A673 (cell line): ENCODE measurements at regions not wholly inside any gene's neighbourhood (a gene's known extent, or its start where the extent isn't known, plus 50 kb on each side); places are given as distances from the start of the nearest gene placed in this dataset.

ENCODE experiments used
- BruUV-seq: library from RNA; stranded (reverse); fragments of 400-500 nt; replicated peaks from 2 replicates; lab custom pipeline; 2021; lab: Mats Ljungman, UMichigan
- CTCF ChIA-PET: fragments of 300-600 bp; sonication (Branson Sonifier 250); formaldehyde crosslinking; loops from one replicate; lab custom pipeline; 2022; ENCODE audit warnings: antibody characterized with exemption; lab: Charles Lee
- POLR2A ChIA-PET: fragments of 300-600 bp; sonication (Branson Sonifier 250); formaldehyde crosslinking; loops from one replicate; lab custom pipeline; 2022; ENCODE audit warnings: antibody characterized with exemption; ENCODE audit not compliant: low non-redundant PET; lab: Charles Lee
- DNase-seq: peaks from one replicate; pipeline ENCODE4 v3.0.0-alpha.2; 2015; ENCODE audit warnings: low spot score
- H3K27ac ChIP-seq: fragments of 200-600 bp; sonication (generic); 2 replicates; pipeline ENCODE4 v1.5.1; 2016; ENCODE audit warnings: mixed run types, low read depth, mild to moderate bottlenecking, mixed read lengths, antibody characterized with exemption, low read length; ENCODE audit not compliant: poor library complexity, severe bottlenecking
- H3K27me3 ChIP-seq: fragments of 200-600 bp; sonication (generic); replicated peaks from 2 replicates; pipeline ENCODE4 v1.6.1; 2017; ENCODE audit warnings: mixed run types, low read depth, mild to moderate bottlenecking, mixed read lengths, antibody characterized with exemption, low read length; ENCODE audit not compliant: insufficient read depth, poor library complexity
- H3K36me3 ChIP-seq: fragments of 200-600 bp; sonication (generic); 2 replicates; pipeline ENCODE4 v1.6.1; 2016; ENCODE audit warnings: mixed run types, mild to moderate bottlenecking, mixed read lengths, antibody characterized with exemption, low read length; ENCODE audit not compliant: insufficient read depth, poor library complexity, severe bottlenecking
- H3K4me1 ChIP-seq: fragments of 200-600 bp; sonication (generic); 2 replicates; pipeline ENCODE4 v1.6.1; 2017; ENCODE audit warnings: mixed run types, mild to moderate bottlenecking, mixed read lengths, antibody characterized with exemption, low read length; ENCODE audit not compliant: insufficient read depth, poor library complexity, severe bottlenecking
- H3K4me3 ChIP-seq: fragments of 200-600 bp; sonication (generic); 2 replicates; pipeline ENCODE4 v1.5.1; 2016; ENCODE audit warnings: low read depth, mixed run types, mild to moderate bottlenecking, mixed read lengths, low read length; ENCODE audit not compliant: poor library complexity, severe bottlenecking
- H3K9me3 ChIP-seq: fragments of 200-600 bp; sonication (generic); 2 replicates; pipeline ENCODE4 v1.6.1; 2016; ENCODE audit warnings: mixed run types, low read depth, mild to moderate bottlenecking, mixed read lengths, antibody characterized with exemption, low read length; ENCODE audit not compliant: poor library complexity, severe bottlenecking
- CTCF ChIP-seq: fragments of 300-800, 200-600 bp; sonication (generic); conservative IDR thresholded peaks from 2 replicates; pipeline ENCODE4 v1.5.1; 2017; ENCODE audit warnings: low read depth, mild to moderate bottlenecking, antibody characterized with exemption, low read length, moderate library complexity, mixed read lengths
- EZH2 ChIP-seq: fragments of 200-600 bp; sonication (generic); IDR thresholded peaks from 2 replicates; pipeline ENCODE4 v1.6.1; 2017; ENCODE audit warnings: borderline replicate concordance, low read depth, mild to moderate bottlenecking, mixed read lengths, antibody characterized with exemption, low read length; ENCODE audit not compliant: poor library complexity, severe bottlenecking
- intact Hi-C: fragments of 100-400 bp; cut with micrococcal nuclease; formaldehyde crosslinking; loops from one replicate; pipeline ENCODE4 v1.10.0; 2022; ENCODE audit not compliant: unreplicated experiment

GRCh38 chr20:20939006-20939405 is 167.2 kb downstream of the LINC00237 start:
- intact Hi-C loops: no loop called here
- H3K36me3 ChIP-seq: no peaks in the 10 kb centered on the region
- POLR2A ChIA-PET: no interaction called here
- H3K4me3 ChIP-seq: no peak overlapping the region
- TF ChIP-seq EZH2: no peak
- TF ChIP-seq CTCF: no peak
- no peaks in the 10 kb centered on the region for H3K4me1 ChIP-seq
- BruUV-seq: no TSS peak
- no peak for DNase-seq
- CTCF ChIA-PET: no interaction called here
- no peak overlapping the region for H3K27ac ChIP-seq
- H3K9me3 ChIP-seq: no peaks in the 10 kb centered on the region
- peaks cover 38% of the 10 kb centered on the region for H3K27me3 ChIP-seq

- H3K36me3 ChIP-seq: no peaks in the 10 kb centered on the region
- no peak overlapping the region for H3K27ac ChIP-seq
- CTCF ChIA-PET: no interaction called here
- intact Hi-C loops: no loop called here
- TF ChIP-seq CTCF (no peak), EZH2 (no peak)
- DNase-seq: no peak
- peaks cover 42% of the 10 kb centered on the region for H3K27me3 ChIP-seq
- H3K4me3 ChIP-seq: no peak overlapping the region
- H3K4me1 ChIP-seq: no peaks in the 10 kb centered on the region
- BruUV-seq: no TSS peak
- no peaks in the 10 kb centered on the region for H3K9me3 ChIP-seq
- POLR2A ChIA-PET: no interaction called here
Measured at GRCh38 chr20:20938599-20938998, 167.6 kb downstream of the LINC00237 start.

GRCh38 chr20:20938131-20938530 is 168.0 kb downstream of the LINC00237 start:
- CTCF ChIA-PET: no interaction called here

More at GRCh38 chr20:20938131-20938530, 168.0 kb downstream of the LINC00237 start:
- BruUV-seq: no TSS peak
- Histone ChIP-seq H3K9me3 (no peaks in the 10 kb centered on the region), H3K4me3 (no peak overlapping the region), H3K36me3 (no peaks in the 10 kb centered on the region), H3K27me3 (peaks cover 45% of the 10 kb centered on the region), H3K27ac (no peak overlapping the region), H3K4me1 (no peaks in the 10 kb centered on the region)
- no peak for TF ChIP-seq EZH2
- DNase-seq: no peak
- intact Hi-C loops: no loop called here
- POLR2A ChIA-PET: no interaction called here
